SJSA1 (cell line): ENCODE measurements at regions not wholly inside any gene's neighbourhood (a gene's known extent, or its start where the extent isn't known, plus 50 kb on each side); places are given as distances from the start of the nearest gene placed in this dataset.

Source experiments
- DNase-seq, 2 experiments: peaks; one replicate each; pipeline ENCODE4 v3.0.0-alpha.2; 2015 to 2020; ENCODE audit warnings: low spot score in 2 of 2, low read depth in 1 of 2
- H3K27ac ChIP-seq: fragments of 250-450 bp; sonication (Bioruptor Pico); 2 replicates; pipeline ENCODE4 v1.5.1; 2020; ENCODE audit warnings: mild to moderate bottlenecking, moderate library complexity
- H3K27me3 ChIP-seq: fragments of 250-450 bp; sonication (Bioruptor Pico); replicated peaks from 2 replicates; pipeline ENCODE4 v1.5.1; 2020; ENCODE audit warnings: mild to moderate bottlenecking, moderate library complexity
- H3K36me3 ChIP-seq: fragments of 250-450 bp; sonication (Bioruptor Pico); 2 replicates; pipeline ENCODE4 v1.5.1; 2020; ENCODE audit warnings: mild to moderate bottlenecking
- H3K4me1 ChIP-seq: fragments of 250-450 bp; sonication (Bioruptor Pico); replicated peaks from 2 replicates; pipeline ENCODE4 v1.6.1; 2021; ENCODE audit warnings: mild to moderate bottlenecking
- H3K4me3 ChIP-seq: fragments of 250-450 bp; sonication (Bioruptor Pico); 2 replicates; pipeline ENCODE4 v1.5.1; 2020; ENCODE audit warnings: mild to moderate bottlenecking
- H3K9me3 ChIP-seq: fragments of 250-450 bp; sonication (Bioruptor Pico); replicated peaks from 2 replicates; pipeline ENCODE4 v1.5.1; 2020; ENCODE audit warnings: mild to moderate bottlenecking

- H3K9me3 ChIP-seq: no peaks in the 10 kb centered on the region
- H3K36me3 ChIP-seq: no peaks in the 10 kb centered on the region
- no peak for DNase-seq
- no peak overlapping the region for H3K4me3 ChIP-seq
- no peak overlapping the region for H3K27ac ChIP-seq
- H3K27me3 ChIP-seq: no peaks in the 10 kb centered on the region
- no peaks in the 10 kb centered on the region; the same call in 1 of the 2 replicates for H3K4me1 ChIP-seq
Observed at GRCh38 chr3:177537612-177538011, 340.3 kb upstream of the TBL1XR1 start.

- H3K4me3 ChIP-seq: no peak overlapping the region
- no peaks in the 10 kb centered on the region; the same call in 1 of the 2 replicates for H3K4me1 ChIP-seq
- H3K27me3 ChIP-seq: no peaks in the 10 kb centered on the region
- no peak overlapping the region for H3K27ac ChIP-seq
- H3K36me3 ChIP-seq: no peaks in the 10 kb centered on the region
- DNase-seq: no peak
- no peaks in the 10 kb centered on the region for H3K9me3 ChIP-seq
Observed at GRCh38 chr3:177538048-177538749, 340.9 kb upstream of the TBL1XR1 start.

DNA sequence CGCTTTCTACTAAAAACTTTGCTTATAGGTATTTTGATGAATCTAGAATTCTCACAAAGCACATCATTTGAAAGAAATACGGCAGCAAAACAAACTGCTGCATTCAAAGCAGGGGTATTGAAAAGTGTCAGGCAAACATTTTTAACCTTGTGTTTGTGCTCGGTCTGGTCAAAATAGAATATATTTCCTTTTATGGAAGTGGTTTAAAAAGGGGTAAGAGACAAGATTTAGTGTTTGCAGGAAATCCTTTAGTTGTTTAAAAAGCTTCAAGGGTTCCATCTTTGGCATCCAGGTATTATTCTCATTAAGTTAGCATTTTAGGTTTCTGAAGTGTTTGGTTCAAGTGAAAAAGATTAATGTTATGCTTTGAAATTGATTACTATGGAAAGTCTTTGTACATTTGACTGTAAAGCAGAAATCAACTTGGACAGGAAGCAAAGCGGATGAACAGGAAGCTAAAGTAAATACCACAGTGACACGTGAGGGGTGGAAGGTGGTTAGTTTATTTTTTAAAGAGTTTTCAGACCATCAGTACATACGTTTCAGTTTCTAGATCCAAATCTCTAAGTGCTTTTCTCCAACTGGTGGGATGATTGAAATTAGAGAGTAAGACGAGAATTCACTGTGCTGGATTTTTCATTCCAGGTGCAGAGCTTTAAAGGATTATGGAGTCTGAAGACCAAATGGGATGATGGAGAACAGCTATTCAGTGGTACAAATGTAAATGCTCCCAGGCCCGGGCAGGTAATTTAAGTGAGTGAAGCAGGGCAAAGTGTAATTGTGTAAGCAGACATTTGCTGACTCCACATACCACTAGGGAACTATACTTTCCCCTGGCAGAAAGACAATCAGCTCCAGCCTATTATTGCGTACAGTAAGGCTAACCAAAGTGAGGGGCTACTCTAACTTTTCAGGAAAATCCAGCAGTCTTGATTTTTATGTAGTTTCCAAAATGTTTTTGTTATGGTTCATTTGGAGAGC is 341.8 kb upstream of the TBL1XR1 start:
- Histone ChIP-seq H3K4me3 (no peak overlapping the region), H3K27me3 (no peaks in the 10 kb centered on the region), H3K27ac (no peak overlapping the region), H3K4me1 (no peaks in the 10 kb centered on the region; the same call in 1 of the 2 replicates), H3K9me3 (no peaks in the 10 kb centered on the region), H3K36me3 (no peaks in the 10 kb centered on the region)
- no peak for DNase-seq

GRCh38 chr3:177541541-177541940 is 344.3 kb upstream of the TBL1XR1 start:
- Histone ChIP-seq H3K27me3 (no peaks in the 10 kb centered on the region), H3K36me3 (no peaks in the 10 kb centered on the region), H3K27ac (no peak overlapping the region), H3K9me3 (no peaks in the 10 kb centered on the region), H3K4me3 (no peak overlapping the region), H3K4me1 (no peaks in the 10 kb centered on the region; the same call in 1 of the 2 replicates)
- no peak for DNase-seq

- no peak for DNase-seq
- Histone ChIP-seq H3K36me3 (no peaks in the 10 kb centered on the region), H3K4me3 (no peak overlapping the region), H3K4me1 (peaks cover under 1% of the 10 kb centered on the region), H3K27ac (no peak overlapping the region), H3K27me3 (no peaks in the 10 kb centered on the region), H3K9me3 (no peaks in the 10 kb centered on the region)
Observed at GRCh38 chr3:177545964-177546363, 348.7 kb upstream of the TBL1XR1 start.

DNA sequence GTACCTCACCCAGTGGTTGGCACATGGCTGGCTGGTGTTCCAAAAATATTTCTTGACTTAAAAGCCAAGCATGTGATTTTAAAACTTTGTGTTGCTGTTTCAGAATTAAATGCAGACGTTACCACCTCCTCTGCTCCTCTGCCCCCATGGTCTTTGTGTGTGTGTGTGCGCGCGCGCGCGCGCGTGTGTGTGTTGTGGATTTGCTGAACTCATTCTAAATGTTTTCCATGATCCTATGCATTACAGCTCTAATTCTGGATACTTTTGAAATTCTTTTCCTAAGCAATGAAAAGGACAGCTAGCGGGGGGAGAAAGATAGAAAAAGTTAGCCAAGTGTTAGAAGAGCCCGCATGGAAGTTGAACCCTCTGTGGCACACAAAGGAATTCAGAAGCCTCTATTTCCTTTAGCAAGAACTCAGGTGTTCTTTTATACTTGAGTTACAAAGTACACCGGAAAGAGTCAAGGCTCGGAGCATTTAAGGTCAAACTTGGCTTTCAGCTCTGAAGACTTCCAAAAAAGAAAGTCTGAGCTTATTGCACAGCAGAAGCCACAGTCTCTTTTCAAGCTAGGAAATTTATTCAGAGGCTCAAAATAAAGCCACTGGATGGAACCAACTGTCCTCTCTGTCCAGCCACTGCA is 350.5 kb upstream of the TBL1XR1 start:
- no peak overlapping the region for H3K4me3 ChIP-seq
- DNase-seq: no peak
- no peaks in the 10 kb centered on the region for H3K36me3 ChIP-seq
- no peaks in the 10 kb centered on the region for H3K9me3 ChIP-seq
- no peak overlapping the region for H3K27ac ChIP-seq
- peaks cover 7% of the 10 kb centered on the region for H3K4me1 ChIP-seq
- H3K27me3 ChIP-seq: no peaks in the 10 kb centered on the region

DNA sequence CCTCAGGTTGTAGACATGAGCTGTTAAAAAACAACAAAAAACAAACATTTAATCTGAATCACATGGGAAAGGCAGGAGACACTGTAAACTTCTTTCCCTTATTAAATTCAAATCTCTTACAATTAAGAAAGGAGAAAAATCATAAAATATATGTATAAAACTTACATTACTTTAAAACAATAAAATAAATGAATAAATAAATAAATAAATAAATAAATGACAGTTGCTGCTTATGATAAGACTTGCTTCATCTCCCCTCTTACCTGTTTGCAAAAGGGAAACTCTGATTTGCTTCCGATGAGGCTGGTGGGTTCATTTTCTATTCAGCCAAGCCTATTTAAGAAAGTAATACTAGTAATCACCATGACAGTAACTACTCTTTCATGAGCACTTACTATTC is 353.4 kb upstream of the TBL1XR1 start:
- DNase-seq: no peak
- H3K27me3 ChIP-seq: no peaks in the 10 kb centered on the region
- no peak overlapping the region for H3K27ac ChIP-seq
- no peaks in the 10 kb centered on the region for H3K9me3 ChIP-seq
- no peaks in the 10 kb centered on the region for H3K36me3 ChIP-seq
- H3K4me3 ChIP-seq: no peak overlapping the region
- H3K4me1 ChIP-seq: peaks cover 7% of the 10 kb centered on the region

DNA sequence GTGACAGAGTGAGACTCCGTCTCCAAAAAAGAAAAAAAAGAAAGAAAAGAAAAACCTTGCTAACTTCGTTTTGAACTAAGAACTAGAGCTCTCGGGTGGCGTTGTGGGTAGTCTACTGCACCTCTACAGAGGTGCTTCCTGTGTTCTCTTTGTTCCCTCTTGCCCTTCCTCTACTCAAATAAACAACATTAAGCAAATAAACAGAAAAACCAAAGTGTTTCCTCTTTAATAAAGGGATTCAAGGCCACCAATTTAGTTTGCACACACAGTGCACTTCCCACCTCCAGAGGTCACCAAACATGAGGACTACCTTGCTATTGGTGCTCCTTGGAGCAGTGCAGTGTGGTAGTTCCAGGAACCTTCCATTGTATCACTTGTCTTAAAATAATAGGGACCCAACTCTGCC is 354.2 kb upstream of the TBL1XR1 start:
- H3K36me3 ChIP-seq: no peaks in the 10 kb centered on the region
- H3K4me3 ChIP-seq: no peak overlapping the region
- DNase-seq: peak in 1 of 2 experiments; percentile 14
- no peak overlapping the region for H3K27ac ChIP-seq
- peaks cover 7% of the 10 kb centered on the region for H3K4me1 ChIP-seq
- H3K27me3 ChIP-seq: no peaks in the 10 kb centered on the region
- no peaks in the 10 kb centered on the region for H3K9me3 ChIP-seq

DNA sequence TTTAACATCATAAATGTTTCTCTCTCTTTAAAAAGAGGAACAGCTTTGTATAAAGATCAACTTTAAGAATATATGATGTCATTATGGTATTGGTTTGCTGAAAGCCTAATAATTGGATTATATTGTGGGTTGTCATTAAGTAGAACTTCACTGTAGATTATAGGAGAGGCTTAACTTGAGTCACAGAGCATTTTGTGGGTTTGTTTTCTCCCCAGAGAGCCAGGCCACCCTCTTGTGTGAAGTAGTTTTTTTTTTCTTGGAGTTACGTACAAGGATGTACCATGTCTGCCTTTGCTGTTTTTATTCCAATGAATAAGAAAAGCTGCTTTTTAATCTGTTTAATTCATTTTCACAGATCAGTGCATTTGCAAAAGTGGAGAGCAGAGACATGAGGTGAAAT is 354.8 kb upstream of the TBL1XR1 start:
- Histone ChIP-seq H3K36me3 (no peaks in the 10 kb centered on the region), H3K27me3 (no peaks in the 10 kb centered on the region)
- DNase-seq: no peak

GRCh38 chr3:177553012-177553411 is 355.7 kb upstream of the TBL1XR1 start:
- Histone ChIP-seq H3K36me3 (no peaks in the 10 kb centered on the region), H3K4me1 (peaks cover 7% of the 10 kb centered on the region), H3K27me3 (no peaks in the 10 kb centered on the region), H3K4me3 (no peak overlapping the region), H3K9me3 (no peaks in the 10 kb centered on the region), H3K27ac (no peak overlapping the region)
- no peak for DNase-seq

More for the DNA sequence above, 354.8 kb upstream of the TBL1XR1 start:
- no peak overlapping the region for H3K27ac ChIP-seq
- peaks cover 7% of the 10 kb centered on the region for H3K4me1 ChIP-seq
- no peak overlapping the region for H3K4me3 ChIP-seq
- no peaks in the 10 kb centered on the region for H3K9me3 ChIP-seq

DNA sequence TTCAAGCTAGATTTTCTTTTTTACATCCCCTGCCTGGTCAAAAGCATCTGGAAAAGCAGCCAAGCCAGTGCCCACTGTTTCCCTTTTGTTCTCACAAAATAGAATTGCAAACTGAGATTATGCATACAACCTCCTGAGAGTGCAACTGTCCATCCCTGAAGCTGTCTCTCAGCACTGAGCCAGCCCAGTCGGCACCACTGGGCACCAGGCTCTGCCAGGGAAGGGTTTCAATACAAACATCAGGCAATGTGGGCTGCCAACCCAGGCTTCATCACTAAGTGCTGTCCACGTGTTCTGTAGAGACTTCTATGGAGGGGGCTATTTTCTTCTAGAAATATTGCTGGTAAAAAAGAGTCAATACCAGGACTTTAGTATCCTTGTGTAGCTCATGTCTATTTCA is 356.3 kb upstream of the TBL1XR1 start:
- H3K4me1 ChIP-seq: peaks cover 7% of the 10 kb centered on the region
- H3K27ac ChIP-seq: no peak overlapping the region
- no peak for DNase-seq
- no peaks in the 10 kb centered on the region for H3K36me3 ChIP-seq
- H3K27me3 ChIP-seq: no peaks in the 10 kb centered on the region
- no peaks in the 10 kb centered on the region for H3K9me3 ChIP-seq
- H3K4me3 ChIP-seq: no peak overlapping the region

DNA sequence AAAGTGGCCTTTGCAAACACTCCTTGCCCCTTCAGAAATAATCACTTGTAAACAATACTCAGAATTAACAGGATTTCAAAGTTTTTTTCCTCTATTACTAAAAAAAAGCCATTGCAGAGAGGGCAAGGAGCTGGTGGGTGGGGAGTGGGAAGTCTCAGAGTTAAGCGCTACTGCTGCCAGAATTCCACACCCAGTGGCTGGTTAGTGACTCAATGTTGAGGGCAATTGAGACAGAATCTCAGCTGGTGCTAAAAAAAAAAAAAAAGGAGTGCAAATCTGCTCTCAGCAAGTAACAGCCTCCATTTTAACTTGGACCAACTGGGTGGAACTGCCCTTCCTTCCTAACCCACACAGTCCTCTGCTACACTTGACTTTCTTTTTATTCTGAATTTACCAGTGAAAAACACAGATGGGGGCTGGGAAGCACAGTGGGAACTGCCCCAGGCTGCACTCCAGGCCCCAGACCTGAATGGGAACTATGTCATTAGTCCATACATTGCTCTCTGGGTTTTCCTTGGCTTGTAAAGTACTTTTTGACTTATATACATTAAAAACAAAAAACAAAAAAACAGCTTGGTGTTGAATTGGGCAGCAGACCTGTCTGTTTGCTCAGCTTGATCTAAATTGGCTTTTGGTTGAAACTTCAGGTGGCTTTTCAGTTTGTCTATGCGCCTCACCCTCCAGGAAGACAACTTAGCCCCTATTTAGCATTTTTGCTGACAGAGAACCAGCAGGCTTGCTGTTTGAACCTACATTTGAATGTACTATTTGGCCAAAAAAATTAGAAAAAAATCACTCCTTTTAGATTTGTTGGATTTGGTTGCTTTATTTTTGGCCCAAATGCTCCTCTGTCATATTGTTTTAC is 357.8 kb upstream of the TBL1XR1 start:
- peaks cover 7% of the 10 kb centered on the region for H3K4me1 ChIP-seq
- H3K36me3 ChIP-seq: no peaks in the 10 kb centered on the region
- H3K27ac ChIP-seq: no peak overlapping the region
- H3K27me3 ChIP-seq: no peaks in the 10 kb centered on the region
- DNase-seq: no peak
- H3K4me3 ChIP-seq: no peak overlapping the region
- no peaks in the 10 kb centered on the region for H3K9me3 ChIP-seq

GRCh38 chr3:177557548-177557947 is 360.3 kb upstream of the TBL1XR1 start:
- Histone ChIP-seq H3K27ac (no peak overlapping the region), H3K4me3 (no peak overlapping the region), H3K4me1 (no peaks in the 10 kb centered on the region), H3K9me3 (no peaks in the 10 kb centered on the region), H3K36me3 (no peaks in the 10 kb centered on the region), H3K27me3 (no peaks in the 10 kb centered on the region)
- no peak for DNase-seq
